ENCODE measurements at regions not wholly inside any gene's neighbourhood (a gene's known extent, or its start where the extent isn't known, plus 50 kb on each side); places are given as distances from the start of the nearest gene placed in this dataset.
"Not testable (repeated sequence)": the region's sequence is repeated elsewhere in the genome, so short reads cannot be mapped to it uniquely, and the experiment has no call there.

DNA sequence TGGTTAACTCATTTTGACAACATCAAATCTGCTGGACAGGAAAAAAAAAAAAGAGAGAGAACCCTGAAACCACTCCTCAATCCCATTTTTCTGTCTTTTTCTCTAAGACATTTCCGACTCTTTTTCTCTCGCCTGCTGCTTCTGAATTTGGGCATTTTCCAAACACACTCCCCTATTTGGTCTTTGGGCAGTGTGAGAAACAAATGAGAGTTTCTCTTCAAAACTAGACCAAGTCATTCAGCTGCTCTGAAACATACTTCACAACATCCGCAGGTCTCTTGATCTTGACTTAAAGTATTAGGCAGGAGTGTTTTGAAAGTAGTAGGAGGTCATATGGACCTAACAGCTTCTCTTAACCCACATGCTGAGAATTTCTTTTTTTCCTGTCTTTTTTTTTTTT lies 364.8 kb upstream of the ESRRG start:
- DNase-seq, result no peak

DNA sequence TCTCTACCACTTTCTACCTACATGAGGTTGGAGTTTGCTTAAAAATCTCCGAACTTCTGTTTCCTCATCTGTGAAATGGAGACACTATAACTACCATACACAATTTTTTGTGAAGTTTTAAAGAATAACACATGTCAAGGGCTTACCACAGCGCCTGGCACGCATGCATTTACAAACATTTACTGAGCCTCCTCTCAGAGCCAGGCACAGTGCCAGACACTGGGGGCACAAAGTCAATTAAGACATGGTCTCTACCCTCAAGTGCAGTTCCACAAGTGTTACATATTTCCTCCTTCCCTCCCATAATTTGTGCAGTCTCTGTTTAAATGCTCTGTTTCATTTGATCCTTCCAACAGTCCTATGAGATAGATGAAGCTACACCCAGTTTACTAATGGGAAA lies 356.4 kb upstream of the ESRRG start:
- DNase-seq, result no peak

DNA sequence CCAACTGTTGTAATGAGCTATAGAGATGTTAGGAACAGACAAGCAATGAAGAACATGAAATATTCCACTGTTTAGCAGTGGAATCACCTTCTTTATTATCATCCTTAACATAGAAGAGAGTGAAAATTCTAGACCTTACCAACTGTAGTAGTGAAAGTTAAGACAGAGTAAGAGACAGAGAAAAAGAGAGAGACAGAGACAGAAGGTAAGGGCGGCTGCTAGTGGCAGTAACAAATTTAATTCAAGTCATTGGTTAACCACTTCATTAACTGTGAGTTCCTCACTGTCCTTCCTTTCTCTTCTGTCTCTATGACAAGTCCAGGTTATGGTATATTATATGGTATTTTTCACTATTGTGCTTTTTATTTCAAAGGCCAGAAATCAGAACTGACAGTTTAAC lies 355.7 kb upstream of the ESRRG start:
- DNase-seq, result no peak

DNA sequence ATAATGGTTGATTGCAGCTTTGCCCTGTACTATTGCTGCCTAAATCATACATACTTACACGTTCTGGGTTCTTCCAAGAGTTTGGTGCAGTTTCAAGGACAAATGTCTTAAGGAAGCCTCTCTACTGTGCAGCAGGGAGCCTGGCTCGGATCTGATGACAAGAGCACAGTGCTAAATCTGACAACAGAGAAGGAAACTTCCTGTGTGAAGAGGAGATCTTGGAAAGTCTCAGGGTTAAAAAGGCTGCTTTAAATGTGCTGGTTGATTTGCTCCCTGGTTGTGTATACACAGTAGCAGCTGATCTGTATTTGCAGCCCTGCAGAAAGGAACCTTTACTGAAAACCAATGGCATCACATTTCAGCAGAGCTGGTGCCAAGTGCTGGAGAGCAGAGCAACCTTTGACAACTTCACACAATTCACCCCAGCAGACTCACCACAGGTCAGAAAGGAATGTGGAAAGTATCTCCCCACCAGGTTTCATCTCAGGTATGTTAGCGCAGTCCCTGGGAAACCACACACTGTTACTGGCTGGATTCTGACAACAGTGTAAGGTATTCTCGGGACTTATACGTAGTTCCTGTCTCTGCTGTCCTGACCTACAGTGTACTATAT lies 355.0 kb upstream of the ESRRG start:
- DNase-seq, result no peak

DNA sequence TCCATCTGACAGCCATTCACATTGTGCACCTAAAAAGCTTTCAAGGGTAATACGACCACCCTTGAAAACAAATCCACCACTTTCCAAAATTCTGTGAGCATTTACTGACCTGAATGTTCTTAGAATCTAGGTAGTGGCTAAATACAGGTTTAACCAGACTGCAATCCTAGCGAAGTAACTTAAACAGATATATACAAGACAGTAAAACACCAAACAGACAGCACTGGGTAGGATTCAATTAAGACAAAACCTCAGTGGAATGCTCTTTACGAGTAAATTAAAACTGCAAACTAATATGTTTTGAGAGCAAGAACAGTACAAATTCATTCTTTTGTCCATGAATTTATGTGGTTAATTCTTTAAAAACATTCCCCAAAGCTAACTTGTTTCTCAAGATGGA lies 354.2 kb upstream of the ESRRG start:
- no peak for DNase-seq

- no peak for DNase-seq
These were observed 353.7 kb upstream of the ESRRG start for GRCh38 chr1:217076902-217077301.

DNA sequence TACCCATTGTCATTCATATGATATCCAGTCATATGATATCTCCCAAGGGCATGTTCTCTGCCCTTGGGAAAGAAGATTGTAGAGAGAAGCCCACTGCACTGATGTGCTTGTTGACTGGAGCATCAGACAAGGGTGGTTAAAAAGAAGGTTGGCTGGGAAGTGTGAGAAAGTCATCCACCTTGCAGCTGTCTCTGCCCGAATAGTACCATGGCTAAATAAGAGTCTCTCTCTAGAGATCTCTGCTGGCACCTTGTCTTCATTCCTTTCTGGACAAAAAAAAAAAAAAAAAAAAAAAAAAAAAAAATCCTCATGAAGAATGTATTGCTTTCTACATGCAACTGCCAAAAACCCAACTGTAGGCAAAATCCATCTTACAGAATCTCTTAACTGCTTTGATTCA lies 349.7 kb upstream of the ESRRG start:
- no peak for DNase-seq

DNA sequence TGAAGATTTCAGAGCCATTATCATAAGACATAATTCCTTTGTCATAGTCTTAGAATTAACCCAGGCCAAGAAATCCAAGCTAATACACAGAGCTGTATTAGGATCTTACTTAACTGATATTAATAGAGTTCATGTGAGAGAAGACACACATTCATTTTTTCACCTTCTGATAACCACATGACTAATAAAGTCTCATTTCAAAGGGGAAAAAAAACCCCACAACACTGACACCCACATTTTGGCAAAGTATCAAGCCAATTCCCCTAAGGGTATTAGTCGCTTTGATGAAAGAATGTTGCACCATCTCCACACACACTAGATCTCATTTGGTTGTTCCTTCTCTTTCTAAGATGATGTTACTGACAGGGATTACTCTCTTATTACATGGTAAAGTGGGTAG lies 344.4 kb upstream of the ESRRG start:
- DNase-seq, result no peak

GRCh38 chr1:217066794-217067193 lies 343.6 kb upstream of the ESRRG start:
- no peak for DNase-seq

GRCh38 chr1:217063172-217063908 lies 340.1 kb upstream of the ESRRG start:
- no peak for DNase-seq

DNA sequence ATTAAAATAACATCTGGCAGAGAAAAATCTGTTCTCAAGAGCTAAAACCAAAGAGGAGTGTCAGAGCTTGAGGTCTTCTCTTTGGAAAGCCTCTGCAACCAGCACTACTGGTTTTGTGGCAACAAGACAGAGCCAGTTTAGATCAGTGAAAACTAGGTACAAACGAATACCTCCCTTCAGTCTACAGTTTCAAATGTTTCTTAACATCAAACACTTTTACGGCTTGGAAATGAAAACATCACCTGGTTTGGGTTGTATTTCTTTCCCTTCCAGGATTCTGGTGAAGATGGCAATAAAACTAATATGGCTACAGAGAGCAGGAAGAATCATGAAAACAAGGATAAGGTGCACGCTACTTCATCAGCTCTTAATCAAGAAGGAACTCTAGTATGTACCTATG lies 339.4 kb upstream of the ESRRG start:
- DNase-seq, result no peak

DNA sequence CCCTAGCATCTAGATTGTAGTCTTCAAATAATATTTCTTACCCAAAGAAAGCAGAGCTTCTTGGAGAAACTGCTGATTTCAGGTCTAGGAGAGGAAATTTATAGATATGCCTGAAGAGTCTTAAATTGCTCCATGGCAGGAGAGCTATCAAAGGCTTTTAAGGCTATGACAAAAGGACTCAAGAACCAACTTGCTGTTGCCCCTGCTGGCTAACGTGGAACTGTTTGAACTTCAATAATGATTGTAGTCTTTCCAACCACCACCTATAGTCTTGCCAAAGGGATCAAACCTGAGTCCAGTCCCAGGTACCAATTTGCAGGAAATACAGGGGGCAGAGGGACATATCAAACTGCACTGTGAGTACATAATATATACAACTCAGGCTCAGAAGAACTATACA lies 336.2 kb upstream of the ESRRG start:
- no peak for DNase-seq

DNA sequence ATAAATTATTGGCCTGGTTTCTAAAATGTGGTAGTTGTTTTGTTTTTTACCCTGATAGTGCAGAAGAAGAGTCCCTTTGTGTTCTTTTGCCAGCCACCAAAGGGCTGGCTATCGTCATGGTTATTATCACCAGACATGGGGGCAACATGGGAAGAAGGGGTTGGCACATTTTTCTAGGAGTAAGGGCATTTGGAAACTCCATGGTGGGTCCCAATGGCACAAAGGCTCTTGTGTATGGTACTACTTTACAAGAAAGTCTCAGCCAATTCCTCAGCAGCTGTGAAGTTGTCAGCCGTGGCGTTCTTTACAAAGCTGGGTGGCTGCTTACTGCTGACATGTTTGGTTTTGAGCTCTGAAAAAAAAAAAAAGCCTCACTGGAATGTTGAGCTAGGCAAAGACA lies 330.4 kb upstream of the ESRRG start:
- DNase-seq, result no peak

- DNase-seq, result no peak
These were observed 329.4 kb upstream of the ESRRG start for GRCh38 chr1:217052626-217053025.

DNA sequence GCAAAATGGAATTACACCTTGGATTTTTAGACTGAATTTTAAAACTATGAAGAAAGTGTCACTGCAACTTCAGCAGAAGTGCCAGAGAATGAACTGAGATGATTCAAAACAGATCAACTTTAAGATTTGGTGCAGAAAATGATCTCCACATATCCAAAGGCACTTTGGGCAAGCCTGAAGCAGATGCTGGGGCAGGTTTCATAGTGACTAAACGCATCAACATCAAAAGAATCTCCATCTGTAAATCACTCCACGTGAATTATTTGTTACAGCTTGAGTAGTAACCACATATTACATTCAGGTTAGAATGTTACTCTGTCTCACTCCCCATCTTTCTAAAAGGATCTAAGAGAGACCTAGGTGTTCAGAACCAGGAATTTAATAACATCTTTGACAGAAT lies 329.0 kb upstream of the ESRRG start:
- no peak for DNase-seq

DNA sequence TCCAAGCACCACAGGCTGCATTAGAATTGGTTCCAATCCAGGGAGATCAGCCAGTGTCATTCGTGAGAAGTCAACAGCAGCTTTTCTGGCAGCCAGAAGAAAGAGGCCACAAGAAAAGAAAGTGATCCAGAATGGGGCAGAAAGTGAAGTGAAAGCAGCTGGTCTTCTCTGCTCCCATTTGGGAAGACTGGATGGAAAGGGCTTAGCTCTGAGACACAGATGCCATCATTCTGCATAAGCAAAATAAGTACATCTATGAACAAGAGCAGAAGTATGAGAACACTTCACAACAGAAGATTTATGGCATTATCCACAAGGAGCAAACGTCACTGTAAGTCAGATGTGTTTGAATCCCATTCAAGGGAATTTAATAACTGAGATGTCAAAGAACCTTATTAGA lies 326.5 kb upstream of the ESRRG start:
- DNase-seq, result no peak

- DNase-seq, result no peak
These were observed 325.9 kb upstream of the ESRRG start for GRCh38 chr1:217049081-217049480.

DNA sequence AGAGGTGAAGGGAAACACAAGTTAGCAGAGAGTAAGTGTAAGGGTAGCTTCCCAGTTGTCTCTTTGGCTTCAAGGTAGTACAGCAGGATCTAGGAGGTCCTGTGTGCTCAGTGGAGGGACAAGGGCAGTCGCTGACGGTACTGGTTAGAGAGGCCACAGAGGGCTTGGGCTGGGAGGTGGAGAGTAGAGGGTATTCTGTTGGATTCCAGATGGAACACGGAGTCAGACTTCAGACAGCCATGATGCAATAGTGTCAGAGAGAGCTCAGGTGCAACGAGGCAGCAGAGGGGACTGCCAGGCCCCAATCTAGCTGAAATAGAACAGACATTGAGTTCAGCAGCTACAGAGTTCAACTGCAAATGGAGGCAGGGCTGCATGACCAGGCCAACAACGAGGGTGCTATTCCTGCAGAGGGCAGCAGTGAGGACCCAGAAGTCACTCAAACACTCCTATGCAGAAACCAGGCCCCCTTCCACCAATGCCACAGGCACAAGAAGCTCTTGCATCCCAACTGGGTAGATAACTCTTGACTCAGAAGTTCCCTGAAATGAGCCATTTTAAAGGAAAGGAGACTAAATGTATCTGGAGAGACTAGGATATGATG lies 325.0 kb upstream of the ESRRG start:
- no peak for DNase-seq

DNA sequence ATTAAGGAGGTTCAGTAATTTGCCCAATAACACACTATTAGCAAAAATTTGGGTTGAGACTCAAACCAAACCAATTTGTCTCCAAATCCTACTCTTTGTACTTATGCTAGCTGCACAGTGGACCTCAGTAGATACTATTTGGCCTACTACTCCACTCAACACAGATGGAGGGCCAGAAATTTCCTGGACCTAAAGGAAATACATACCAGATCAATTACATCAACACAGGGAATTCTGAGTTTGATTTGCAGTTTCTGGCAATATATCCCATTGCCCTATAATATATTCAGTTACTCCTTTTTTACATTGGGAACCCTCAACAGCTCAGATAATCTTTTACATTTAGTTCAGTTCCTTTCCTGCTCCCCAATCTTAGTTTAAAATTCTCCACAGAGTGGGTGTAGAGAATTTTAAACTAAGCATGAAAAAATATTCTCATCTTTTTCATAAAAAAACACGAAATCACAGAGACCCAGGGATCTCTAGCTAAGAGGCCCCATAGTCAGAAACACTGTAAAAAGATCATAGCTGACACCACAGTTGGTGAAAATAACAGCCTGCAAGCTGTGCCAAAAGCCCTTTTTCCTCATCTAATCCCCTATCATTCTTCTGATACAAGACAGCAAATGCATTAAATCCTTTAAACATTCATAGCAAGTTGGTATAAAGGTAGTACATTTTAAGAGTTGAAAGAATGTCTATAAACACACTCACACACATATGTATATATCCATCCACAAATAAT lies 317.7 kb upstream of the ESRRG start:
- no peak for DNase-seq

- DNase-seq, result no peak
These were observed 316.7 kb upstream of the ESRRG start for GRCh38 chr1:217039926-217040325.

GRCh38 chr1:217039139-217039538 lies 315.9 kb upstream of the ESRRG start:
- not testable (repeated sequence) for DNase-seq

GRCh38 chr1:217036757-217037156 lies 313.5 kb upstream of the ESRRG start:
- no peak for DNase-seq

DNA sequence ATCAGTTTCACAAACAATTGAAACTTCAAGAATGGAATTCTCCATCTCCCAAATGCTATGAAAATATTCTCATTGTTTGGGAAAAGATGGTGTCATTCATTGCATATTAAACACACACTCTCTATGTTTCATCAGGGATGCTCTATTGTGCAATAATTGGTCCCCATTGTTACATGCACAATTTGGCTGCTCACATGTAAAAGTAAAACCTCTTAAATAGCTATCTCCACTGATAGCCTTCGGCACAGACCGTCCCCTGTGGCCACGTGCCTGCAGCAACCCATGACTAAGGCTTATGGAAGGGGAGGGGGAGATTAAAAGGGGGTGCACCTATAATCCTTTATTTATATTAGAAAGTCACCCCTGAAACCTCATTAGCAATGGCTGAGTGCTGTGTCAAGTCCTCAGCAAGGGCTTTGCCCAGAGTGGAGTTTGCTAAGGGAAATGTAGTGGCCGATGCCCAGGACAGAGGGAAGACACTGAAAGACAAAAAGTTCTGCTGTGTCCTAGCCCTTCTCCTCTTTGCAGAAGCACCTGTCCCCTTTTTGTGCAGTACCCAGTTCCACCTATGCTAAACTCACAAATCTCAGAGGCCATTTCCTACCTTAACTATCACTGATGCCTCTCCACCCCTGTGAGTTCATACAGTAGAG lies 309.6 kb upstream of the ESRRG start:
- DNase-seq, result no peak
